SH-SY5Y (cell line): ENCODE measurements at regions not wholly inside any gene's neighbourhood (a gene's known extent, or its start where the extent isn't known, plus 50 kb on each side); places are given as distances from the start of the nearest gene placed in this dataset.

Experiments used
- GATA2 ChIP-seq: IDR thresholded peaks from 2 replicates; pipeline ENCODE4 v1.6.1; 2011; ENCODE audit warnings: mild to moderate bottlenecking, low read depth, low read length
- GATA3 ChIP-seq: IDR thresholded peaks from 2 replicates; pipeline ENCODE4 v1.6.1; 2011; ENCODE audit warnings: low read depth, mild to moderate bottlenecking, low read length, moderate library complexity

DNA sequence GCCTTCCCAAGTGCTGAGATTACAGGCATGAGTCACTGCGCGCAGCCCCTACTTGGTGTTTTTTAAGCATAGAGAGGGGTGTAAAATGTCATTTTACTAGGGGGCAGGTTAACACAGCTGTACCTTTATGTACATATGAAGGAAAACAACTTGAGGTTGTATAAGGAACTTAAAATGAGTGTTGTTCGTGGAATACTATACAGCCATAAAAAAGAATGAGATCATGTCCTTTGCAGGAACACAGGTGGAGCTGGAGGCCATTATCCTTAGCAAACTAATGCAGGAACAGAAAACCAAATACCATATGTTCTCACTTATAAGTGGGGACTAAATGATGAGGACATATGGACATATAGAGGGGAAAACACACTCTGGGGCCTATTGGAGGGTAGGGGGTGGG is 256.2 kb upstream of the C2CD4B start:
- TF ChIP-seq GATA3 = no peak
- TF ChIP-seq GATA2 = no peak
